ENCODE measurements at regions not wholly inside any gene's neighbourhood (a gene's known extent, or its start where the extent isn't known, plus 50 kb on each side); places are given as distances from the start of the nearest gene placed in this dataset.
"Not testable (repeated sequence)": the region's sequence is repeated elsewhere in the genome, so short reads cannot be mapped to it uniquely, and the experiment has no call there.

DNA sequence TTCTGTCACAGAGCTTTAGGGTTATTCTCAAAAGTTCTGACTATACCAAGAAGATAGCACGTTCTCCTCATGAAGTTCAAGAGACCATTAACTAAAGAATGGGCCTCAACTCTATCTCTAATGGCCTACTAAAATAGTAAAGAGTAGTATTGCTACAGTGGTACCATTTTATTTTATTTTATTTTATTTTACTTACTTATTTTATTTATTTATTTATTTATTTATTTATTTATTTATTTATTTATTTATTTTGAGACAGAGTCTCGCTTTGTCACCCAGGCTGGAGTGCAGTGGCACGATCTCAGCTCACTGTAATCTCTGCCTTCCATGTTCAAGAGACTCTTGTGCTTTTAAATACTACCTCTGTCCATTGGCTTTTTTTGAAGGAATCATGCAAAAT is 52.5 kb upstream of the SCRG1 start:
- H3K4me2 ChIP-seq (ENCODE audit: insufficient read depth in 1 of 2, low read depth in 2 of 2, low read length in 2 of 2); H4K91ac ChIP-seq (replicated peaks; ENCODE audit: insufficient read length, low read length); H3K23me2 ChIP-seq (ENCODE audit: low read depth, low read length); H2AFZ ChIP-seq (ENCODE audit: low read length); H3K36me3 ChIP-seq (ENCODE audit: control insufficient read depth in 2 of 4, insufficient read depth in 4 of 4, low read length in 3 of 4); H3K56ac ChIP-seq (replicated peaks; ENCODE audit: insufficient read length, low read depth, low read length); H2AK5ac ChIP-seq (ENCODE audit: low read depth, low read length); H3K9ac ChIP-seq (replicated peaks in 1 of 4; ENCODE audit: extremely low read depth in 1 of 4, low read depth in 3 of 4, low read length in 3 of 4); H2BK5ac ChIP-seq (ENCODE audit: low read depth, low read length); H3K23ac ChIP-seq (ENCODE audit: insufficient read length); H3K14ac ChIP-seq (ENCODE audit: insufficient read length); H3K9me3 ChIP-seq (ENCODE audit: insufficient read depth in 2 of 2, low read depth in 1 of 2, low read length in 1 of 2); H4K8ac ChIP-seq (ENCODE audit: extremely low read depth, insufficient read depth, low read length); H2BK12ac ChIP-seq (ENCODE audit: low read depth, low read length); H3K4me3 ChIP-seq (ENCODE audit: extremely low read depth in 1 of 4, insufficient read depth in 2 of 4, low read depth in 3 of 4, low read length in 4 of 4); H3K79me2 ChIP-seq (ENCODE audit: control insufficient read depth in 1 of 2, insufficient read depth in 2 of 2, low read length in 2 of 2); FAIRE-seq; H4K5ac ChIP-seq (ENCODE audit: insufficient read length, low read depth, low read length); H4K20me1 ChIP-seq (replicated peaks in 1 of 2; ENCODE audit: control insufficient read depth in 1 of 2, insufficient read depth in 2 of 2, low read length in 2 of 2); H3K18ac ChIP-seq (ENCODE audit: extremely low read depth, low read length); H2BK120ac ChIP-seq (replicated peaks; ENCODE audit: low read depth, low read length); H3K79me1 ChIP-seq (ENCODE audit: low read depth, low read length); H3K4ac ChIP-seq (replicated peaks; ENCODE audit: insufficient read length, low read depth, low read length); POLR2A ChIA-PET (ENCODE audit: partially characterized antibody); H2BK20ac ChIP-seq (ENCODE audit: low read length); H2BK15ac ChIP-seq (ENCODE audit: low read length); H3K27me3 ChIP-seq (replicated peaks in 1 of 4; ENCODE audit: control insufficient read depth in 3 of 4, extremely low read depth in 1 of 4, insufficient read depth in 3 of 4, low read length in 3 of 4); DNase-seq (ENCODE audit: low read depth in 1 of 2, low spot score in 2 of 2); H3K27ac ChIP-seq (ENCODE audit: low read depth, low read length); H3K4me1 ChIP-seq (replicated peaks in 1 of 4; ENCODE audit: control insufficient read depth in 3 of 4, insufficient read depth in 4 of 4, low read length in 3 of 4): not testable (repeated sequence)
- CTCF ChIA-PET (ENCODE audit: partially characterized antibody), result interaction anchor here (0.7 to 2.3 kb wide), 11 partner anchors 10 to 110 kb away, joined by 3 to 7 read pairs (median 3); no protein-coding TSS in a partner anchor
- WGBS, 2 experiments (ENCODE audit: extremely low coverage in 1 of 2, insufficient coverage in 1 of 2, insufficient read length in 1 of 2, insufficient replicate concordance in 2 of 2, low coverage in 1 of 2, low lambda C conversion rate in 2 of 2, missing lambda C conversion rate in 1 of 2), result 93% methylated on average over 3 of the region's 3 CpGs; no CpG with 5 or more reads in 1 of the 2 experiments

Measured in H1 (cell line).